Activated T-helper 2 cell treated with anti-CD3 and anti-CD28 coated beads, Interferon-gamma antibody, Interleukin-2, Interleukin-4, amounts not matched to agents 10 μg/mL and 5 μg/mL and 100 μg/mL, durations not matched to agents 14 hours and 24 hours and 36 hours (primary cell): ENCODE measurements at regions not wholly inside any gene's neighbourhood (a gene's known extent, or its start where the extent isn't known, plus 50 kb on each side); places are given as distances from the start of the nearest gene placed in this dataset.

ENCODE experiments used
- DNase-seq: peaks from one replicate; pipeline ENCODE4 v3.0.0; 2021; ENCODE audit warnings: low spot score
- H3K27ac Mint-ChIP-seq: one replicate; pipeline ENCODE4 v1.8.0; 2021; ENCODE audit warnings: mixed read lengths
- H3K27me3 Mint-ChIP-seq: one replicate; pipeline ENCODE4 v1.8.0; 2021; ENCODE audit warnings: low read depth, mixed read lengths
- H3K36me3 Mint-ChIP-seq: one replicate; pipeline ENCODE4 v1.8.0; 2021; ENCODE audit warnings: low read depth, mixed read lengths
- H3K4me1 Mint-ChIP-seq: one replicate; pipeline ENCODE4 v1.8.0; 2021; ENCODE audit warnings: low read depth, mixed read lengths
- H3K4me3 Mint-ChIP-seq: one replicate; pipeline ENCODE4 v1.8.0; 2021; ENCODE audit warnings: low read depth, mild to moderate bottlenecking, moderate library complexity, mixed read lengths
- H3K9me3 Mint-ChIP-seq: one replicate; pipeline ENCODE4 v1.8.0; 2021; ENCODE audit warnings: mixed read lengths
- intact Hi-C: fragments of 100-400 bp; cut with micrococcal nuclease; formaldehyde crosslinking; loops from one replicate; pipeline ENCODE4 v1.15.1; 2023

DNA sequence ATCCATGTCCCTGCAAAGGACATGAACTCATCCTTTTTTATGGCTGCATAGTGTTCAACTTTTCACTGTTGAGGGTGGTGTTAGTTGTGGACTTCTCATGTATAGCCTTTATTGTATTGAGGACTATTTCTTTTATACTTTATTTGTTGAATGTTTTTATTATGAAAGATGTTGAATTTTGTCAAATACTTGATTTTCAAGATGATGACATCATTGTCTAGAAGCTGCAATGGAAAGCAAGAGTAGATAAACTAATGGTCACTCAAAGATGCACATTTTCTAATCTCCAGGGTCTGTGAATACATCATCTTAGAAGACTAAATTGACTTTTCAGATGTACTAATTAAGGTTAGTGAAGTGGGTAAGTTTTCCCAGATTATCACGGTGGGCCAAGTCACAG, 1117.0 kb downstream of the DSC3 start:
- Mint-ChIP-seq H3K27ac (no peak overlapping the region), H3K4me1 (no peaks in the 10 kb centered on the region), H3K9me3 (peaks cover 39% of the 10 kb centered on the region), H3K27me3 (no peaks in the 10 kb centered on the region), H3K4me3 (no peak overlapping the region), H3K36me3 (no peaks in the 10 kb centered on the region)
- intact Hi-C loops: no loop called here
- DNase-seq: no peak

DNA sequence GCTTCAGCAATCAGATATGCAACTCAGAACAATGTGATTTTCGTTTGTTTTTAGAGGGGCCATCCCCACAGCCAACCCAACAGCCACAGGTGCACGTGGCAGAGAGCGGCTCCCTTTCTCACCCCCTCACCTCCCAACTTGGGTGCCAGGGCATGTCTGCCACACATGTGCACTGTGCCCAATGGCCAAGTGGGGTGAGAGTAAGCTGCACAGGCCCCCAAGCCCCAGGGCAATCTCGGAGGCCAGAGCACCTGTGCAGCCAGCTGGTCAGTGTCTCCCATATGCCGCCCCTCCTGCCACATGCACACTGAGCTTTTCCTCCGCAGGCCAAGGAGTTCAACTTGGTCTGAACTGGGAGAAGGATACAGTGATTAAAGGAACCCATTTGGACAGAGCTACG, 1130.2 kb downstream of the DSC3 start:
- intact Hi-C loops: no loop called here
- H3K27ac Mint-ChIP-seq: no peak overlapping the region
- no peaks in the 10 kb centered on the region for H3K27me3 Mint-ChIP-seq
- peaks cover 55% of the 10 kb centered on the region for H3K9me3 Mint-ChIP-seq
- DNase-seq: no peak
- no peaks in the 10 kb centered on the region for H3K4me1 Mint-ChIP-seq
- H3K36me3 Mint-ChIP-seq: no peaks in the 10 kb centered on the region
- H3K4me3 Mint-ChIP-seq: no peak overlapping the region

DNA sequence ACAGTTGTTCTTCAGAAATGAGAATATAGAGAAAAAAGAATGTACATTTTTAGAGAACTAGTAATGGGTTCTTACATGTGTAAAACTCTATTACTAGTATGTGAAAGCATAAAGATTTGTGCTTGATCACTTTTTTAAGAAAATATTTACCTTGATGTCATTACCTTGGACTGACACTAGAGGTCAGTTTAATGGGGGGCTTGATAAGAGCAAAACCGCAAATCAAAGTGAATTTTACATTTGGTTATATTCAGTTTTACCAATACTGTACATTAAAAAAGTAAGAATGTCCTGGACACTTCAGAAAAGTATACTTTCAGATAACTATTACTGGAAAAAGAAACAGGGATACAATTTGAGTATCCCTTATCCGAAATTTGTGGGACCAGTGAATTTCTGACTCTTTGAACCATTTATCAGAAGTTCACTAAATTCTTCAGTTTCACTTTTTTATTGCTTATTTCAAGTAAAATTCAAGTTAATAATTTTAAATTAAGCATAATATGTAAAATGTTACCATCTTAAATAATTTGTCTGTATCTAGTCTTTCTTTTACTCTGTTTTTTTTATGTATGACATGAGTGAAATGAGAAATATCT, 1149.5 kb downstream of the DSC3 start:
- H3K27ac Mint-ChIP-seq: no peak overlapping the region
- H3K4me1 Mint-ChIP-seq: no peaks in the 10 kb centered on the region
- no peaks in the 10 kb centered on the region for H3K27me3 Mint-ChIP-seq
- no peak for DNase-seq
- no peaks in the 10 kb centered on the region for H3K36me3 Mint-ChIP-seq
- no peak overlapping the region for H3K4me3 Mint-ChIP-seq
- intact Hi-C loops: no loop called here
- peaks cover 22% of the 10 kb centered on the region for H3K9me3 Mint-ChIP-seq

DNA sequence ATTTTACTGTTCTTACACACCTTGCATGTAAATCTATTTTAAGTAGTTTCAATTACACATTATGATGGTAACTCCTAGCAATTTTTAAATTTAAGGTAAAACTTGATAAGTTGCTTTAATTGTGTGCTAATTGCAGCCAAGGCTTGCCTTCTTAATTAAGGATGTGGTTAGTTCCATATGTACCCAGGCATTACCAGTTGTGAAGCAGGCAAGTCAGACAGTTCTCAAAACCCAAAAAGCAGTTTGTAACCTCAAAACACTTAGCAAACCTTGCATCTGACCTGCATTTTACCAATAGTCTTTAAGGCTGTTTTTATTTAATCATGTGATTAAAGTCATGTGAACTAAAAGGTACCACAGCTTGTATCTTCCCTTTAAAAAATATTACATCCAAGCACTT, 1159.4 kb downstream of the DSC3 start:
- Mint-ChIP-seq H3K4me1 (no peaks in the 10 kb centered on the region), H3K9me3 (peaks cover 10% of the 10 kb centered on the region), H3K27ac (no peak overlapping the region), H3K27me3 (no peaks in the 10 kb centered on the region), H3K36me3 (no peaks in the 10 kb centered on the region), H3K4me3 (no peak overlapping the region)
- intact Hi-C loops: no loop called here
- no peak for DNase-seq

DNA sequence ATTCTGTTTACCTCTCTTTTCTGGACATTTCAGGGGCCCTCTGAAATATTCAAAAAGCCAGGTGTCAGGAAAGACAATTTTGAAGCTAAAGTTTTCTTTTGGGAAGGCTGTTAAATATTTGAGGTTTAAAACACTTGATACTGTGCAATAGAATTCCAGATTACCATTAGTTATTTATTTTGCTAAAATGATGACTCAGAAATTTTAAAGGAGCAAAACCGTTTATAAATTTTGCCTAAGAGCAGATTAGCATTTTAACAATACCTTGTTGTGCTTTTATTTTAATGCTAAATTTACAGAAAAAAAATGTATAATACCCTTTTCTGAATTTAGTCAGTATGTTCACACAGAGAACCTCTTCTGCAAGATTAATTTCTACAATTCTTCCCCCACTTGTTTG, 1159.9 kb downstream of the DSC3 start:
- H3K27me3 Mint-ChIP-seq: no peaks in the 10 kb centered on the region
- DNase-seq: no peak
- no peaks in the 10 kb centered on the region for H3K4me1 Mint-ChIP-seq
- H3K9me3 Mint-ChIP-seq: peaks cover 11% of the 10 kb centered on the region
- H3K4me3 Mint-ChIP-seq: no peak overlapping the region
- intact Hi-C loops: no loop called here
- H3K27ac Mint-ChIP-seq: no peak overlapping the region
- H3K36me3 Mint-ChIP-seq: no peaks in the 10 kb centered on the region

DNA sequence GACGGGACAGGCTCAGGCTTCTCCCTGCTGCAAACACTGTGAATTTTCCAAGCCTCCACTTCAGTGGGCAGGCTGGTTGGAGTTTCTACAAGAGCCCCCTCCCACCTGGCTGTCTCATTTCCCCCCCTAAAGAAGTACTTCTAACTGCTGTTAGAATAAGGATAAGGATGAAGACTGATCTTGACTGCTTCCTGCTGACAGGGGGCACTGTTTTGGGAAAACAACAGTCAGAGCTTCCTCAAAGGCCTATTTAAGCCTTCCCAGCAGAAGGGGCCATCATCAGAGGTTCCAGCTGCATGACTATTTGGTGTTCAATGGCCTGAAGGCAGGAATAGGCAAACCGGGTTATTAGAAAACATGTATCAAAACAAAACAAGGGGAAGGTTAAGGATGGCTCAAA, 1162.8 kb downstream of the DSC3 start:
- H3K27me3 Mint-ChIP-seq: no peaks in the 10 kb centered on the region

DNA sequence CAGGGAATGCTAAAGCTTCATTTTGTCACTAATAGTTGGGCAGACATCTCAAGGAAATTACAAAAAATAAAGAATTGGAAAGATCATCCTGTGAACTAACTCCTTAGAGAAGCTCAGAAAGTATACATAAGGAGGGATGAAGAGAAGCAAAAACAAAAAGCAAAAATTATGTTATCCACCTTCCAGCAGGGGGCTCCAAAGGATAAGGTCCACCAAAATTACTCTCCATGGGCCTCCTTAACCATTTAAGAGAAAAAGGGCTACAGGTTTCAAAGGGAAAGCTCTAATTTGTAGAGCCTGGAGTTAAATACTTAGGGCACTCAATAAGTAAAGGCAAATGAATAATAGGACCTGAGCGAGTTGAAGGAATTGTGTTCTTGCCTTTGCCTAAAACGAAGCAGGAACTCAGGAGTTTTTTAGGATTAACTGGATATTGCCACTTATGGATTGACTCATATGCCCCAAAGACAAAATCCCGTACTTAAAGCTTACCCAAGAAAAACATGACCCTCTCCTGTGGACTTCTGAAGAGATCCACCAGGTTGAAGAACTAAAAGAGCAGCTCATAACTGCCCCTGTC, 1167.9 kb downstream of the DSC3 start:
- no peak for DNase-seq
- no peak overlapping the region for H3K27ac Mint-ChIP-seq
- no peaks in the 10 kb centered on the region for H3K36me3 Mint-ChIP-seq
- H3K9me3 Mint-ChIP-seq: peaks cover 38% of the 10 kb centered on the region
- no peaks in the 10 kb centered on the region for H3K4me1 Mint-ChIP-seq
- H3K4me3 Mint-ChIP-seq: no peak overlapping the region
- intact Hi-C loops: loop anchor here (10.0 kb wide), 1 partner anchor 410 kb away; no protein-coding TSS in a partner anchor
- no peaks in the 10 kb centered on the region for H3K27me3 Mint-ChIP-seq

More for the DNA sequence above, 1162.8 kb downstream of the DSC3 start:
- H3K9me3 Mint-ChIP-seq: peaks cover 23% of the 10 kb centered on the region
- H3K4me1 Mint-ChIP-seq: no peaks in the 10 kb centered on the region
- H3K27ac Mint-ChIP-seq: no peak overlapping the region
- H3K36me3 Mint-ChIP-seq: no peaks in the 10 kb centered on the region
- intact Hi-C loops: loop anchor here (10.0 kb wide), 1 partner anchor 405 kb away; no protein-coding TSS in a partner anchor
- DNase-seq: no peak
- no peak overlapping the region for H3K4me3 Mint-ChIP-seq

DNA sequence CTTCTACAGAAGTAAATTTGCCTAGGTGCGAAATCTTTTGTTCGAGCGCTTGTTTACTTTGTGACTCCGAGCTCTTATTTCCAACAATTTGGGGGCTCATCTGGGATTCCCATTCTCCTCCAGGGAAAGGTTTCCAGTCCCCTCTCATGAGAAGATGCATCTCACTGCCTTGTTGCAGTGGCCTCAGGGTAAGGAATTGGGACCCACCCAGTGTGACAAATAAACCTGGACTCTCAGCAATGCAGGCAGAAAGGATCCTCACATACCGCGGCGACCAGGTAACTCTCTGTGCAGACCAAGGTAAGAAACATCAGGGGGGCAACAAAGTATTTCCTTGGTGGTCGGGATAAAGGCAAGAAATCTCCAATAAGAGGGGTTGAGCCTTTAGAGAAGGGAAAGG, 1169.3 kb downstream of the DSC3 start:
- no peak overlapping the region for H3K4me3 Mint-ChIP-seq
- H3K36me3 Mint-ChIP-seq: no peaks in the 10 kb centered on the region
- H3K4me1 Mint-ChIP-seq: no peaks in the 10 kb centered on the region
- DNase-seq: no peak
- peaks cover 38% of the 10 kb centered on the region for H3K9me3 Mint-ChIP-seq
- no peak overlapping the region for H3K27ac Mint-ChIP-seq
- no peaks in the 10 kb centered on the region for H3K27me3 Mint-ChIP-seq
- intact Hi-C loops: loop anchor here (10.0 kb wide), 1 partner anchor 412 kb away; no protein-coding TSS in a partner anchor

DNA sequence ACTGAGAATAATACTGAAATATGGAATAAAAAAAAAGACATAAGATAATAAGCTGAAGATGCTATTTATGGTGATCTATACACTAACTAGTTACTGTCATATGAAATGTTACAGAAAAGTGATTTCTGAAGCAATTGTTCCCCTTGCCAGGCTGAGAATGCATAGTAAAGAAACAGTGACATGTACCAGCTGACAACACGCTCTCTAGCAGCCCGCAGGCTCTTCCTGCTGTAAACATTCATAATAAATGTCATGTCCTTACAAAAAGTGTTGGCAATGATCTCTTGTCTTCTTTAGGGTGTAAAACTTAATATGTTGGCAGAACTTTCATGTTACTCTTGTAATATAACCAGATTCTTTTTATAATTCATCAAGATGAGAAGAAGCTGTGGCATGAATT, 1171.3 kb downstream of the DSC3 start:
- DNase-seq: no peak
- H3K27me3 Mint-ChIP-seq: no peaks in the 10 kb centered on the region
- H3K36me3 Mint-ChIP-seq: no peaks in the 10 kb centered on the region
- H3K9me3 Mint-ChIP-seq: peaks cover 27% of the 10 kb centered on the region
- H3K4me3 Mint-ChIP-seq: no peak overlapping the region
- no peak overlapping the region for H3K27ac Mint-ChIP-seq
- intact Hi-C loops: loop anchor here (10.0 kb wide), 1 partner anchor 414 kb away; no protein-coding TSS in a partner anchor
- H3K4me1 Mint-ChIP-seq: no peaks in the 10 kb centered on the region

DNA sequence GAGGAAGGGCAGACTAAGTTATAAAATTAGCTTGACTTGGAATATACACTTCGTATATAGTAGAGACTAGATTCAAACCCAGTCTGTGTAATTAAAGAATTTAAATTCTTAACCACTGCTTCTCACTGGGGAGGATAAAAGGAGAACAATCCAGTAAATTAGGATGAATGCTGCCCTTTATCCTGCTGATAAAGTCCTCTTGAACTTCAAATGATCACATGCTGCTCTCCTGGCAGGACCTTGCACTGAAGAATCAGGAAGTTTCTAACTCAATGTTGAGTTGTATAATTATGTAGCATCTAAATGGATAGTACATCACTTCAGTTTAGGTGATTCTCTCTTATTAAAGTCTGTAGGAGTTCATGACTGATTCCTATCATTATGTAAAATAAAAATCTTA, 1179.7 kb downstream of the DSC3 start:
- H3K4me1 Mint-ChIP-seq: no peaks in the 10 kb centered on the region
- H3K27ac Mint-ChIP-seq: no peak overlapping the region
- H3K36me3 Mint-ChIP-seq: no peaks in the 10 kb centered on the region
- intact Hi-C loops: no loop called here
- no peaks in the 10 kb centered on the region for H3K27me3 Mint-ChIP-seq
- H3K4me3 Mint-ChIP-seq: no peak overlapping the region
- no peak for DNase-seq
- peaks cover 17% of the 10 kb centered on the region for H3K9me3 Mint-ChIP-seq

DNA sequence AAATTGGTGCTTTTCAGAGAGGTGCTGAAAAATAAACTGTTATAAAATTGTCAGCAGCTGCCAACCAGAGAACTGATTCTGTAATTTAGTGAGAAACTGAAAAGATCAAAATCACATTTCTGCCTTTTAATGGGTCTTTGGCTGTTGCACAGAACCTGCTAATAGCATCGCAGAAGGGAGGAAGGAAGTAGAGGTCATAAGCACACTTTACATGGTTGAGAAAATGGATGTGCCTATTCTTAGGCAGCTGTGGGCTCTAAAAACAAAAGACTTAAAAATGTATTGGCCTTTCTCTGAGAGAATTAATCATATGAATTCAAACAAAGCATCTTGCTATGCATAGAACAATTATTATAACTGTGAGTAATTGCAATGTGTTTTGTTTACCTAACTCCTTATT, 1186.9 kb downstream of the DSC3 start:
- intact Hi-C loops: no loop called here
- H3K36me3 Mint-ChIP-seq: no peaks in the 10 kb centered on the region
- H3K27ac Mint-ChIP-seq: no peak overlapping the region
- DNase-seq: no peak
- no peaks in the 10 kb centered on the region for H3K4me1 Mint-ChIP-seq
- no peak overlapping the region for H3K4me3 Mint-ChIP-seq
- H3K9me3 Mint-ChIP-seq: peaks cover 38% of the 10 kb centered on the region
- H3K27me3 Mint-ChIP-seq: no peaks in the 10 kb centered on the region

DNA sequence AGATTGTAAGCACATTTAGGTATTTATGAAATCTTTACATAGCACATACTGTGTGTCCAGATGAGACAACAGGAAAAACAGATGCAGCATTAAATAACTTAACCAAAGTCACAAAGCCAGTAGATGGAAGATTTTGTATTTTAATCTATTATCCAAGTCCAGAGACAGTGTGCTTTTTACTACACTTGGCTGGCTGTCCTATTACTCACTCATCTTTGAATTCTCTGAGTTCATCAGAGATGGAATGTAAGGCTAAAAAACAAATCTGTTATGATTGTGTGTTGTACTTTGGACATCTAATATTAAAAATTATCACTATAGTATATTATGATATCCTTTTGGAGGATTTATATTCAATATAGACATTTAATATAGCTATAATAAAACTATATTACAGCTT, 1189.4 kb downstream of the DSC3 start:
- H3K4me1 Mint-ChIP-seq: no peaks in the 10 kb centered on the region
- H3K9me3 Mint-ChIP-seq: peaks cover 46% of the 10 kb centered on the region
- no peak overlapping the region for H3K27ac Mint-ChIP-seq
- H3K27me3 Mint-ChIP-seq: no peaks in the 10 kb centered on the region
- no peaks in the 10 kb centered on the region for H3K36me3 Mint-ChIP-seq
- H3K4me3 Mint-ChIP-seq: no peak overlapping the region
- intact Hi-C loops: no loop called here
- no peak for DNase-seq

DNA sequence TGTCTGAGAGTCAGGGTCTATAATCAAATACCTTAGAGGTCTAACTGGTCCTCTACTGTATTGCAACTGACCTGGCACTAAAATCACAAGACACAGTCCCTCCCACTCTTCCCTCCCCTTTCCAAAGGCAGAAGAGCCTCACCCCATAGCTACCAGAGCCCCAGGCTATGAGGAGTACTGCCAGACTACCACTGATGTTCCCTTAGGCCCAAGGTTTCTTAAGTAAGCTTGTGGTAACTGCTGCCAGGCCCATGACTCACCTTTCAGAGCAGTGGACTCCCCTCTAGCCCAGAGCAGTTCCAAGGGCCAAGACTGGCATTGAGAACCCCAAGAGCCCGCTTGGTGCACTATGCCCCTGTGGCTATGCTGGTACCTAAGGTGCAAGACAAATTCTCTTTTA, 1193.4 kb downstream of the DSC3 start:
- no peak overlapping the region for H3K27ac Mint-ChIP-seq
- peaks cover 54% of the 10 kb centered on the region for H3K9me3 Mint-ChIP-seq
- no peak overlapping the region for H3K4me3 Mint-ChIP-seq
- H3K36me3 Mint-ChIP-seq: no peaks in the 10 kb centered on the region
- no peaks in the 10 kb centered on the region for H3K27me3 Mint-ChIP-seq
- intact Hi-C loops: no loop called here
- DNase-seq: no peak
- H3K4me1 Mint-ChIP-seq: no peaks in the 10 kb centered on the region
